ENCODE measurements at regions not wholly inside any gene's neighbourhood (a gene's known extent, or its start where the extent isn't known, plus 50 kb on each side); places are given as distances from the start of the nearest gene placed in this dataset.

GRCh38 chr20:57762531-57763234 is 52.9 kb upstream of the PMEPA1 start:
- Histone ChIP-seq H4K91ac (ENCODE audit: insufficient read depth, low read depth, low read length) (no peak overlapping the region), H3K14ac (replicated peaks; ENCODE audit: low read depth, low read length) (no peak overlapping the region), H3K27ac (ENCODE audit: insufficient read depth, low read length) (no peak overlapping the region), H3K9me3 (ENCODE audit: control insufficient read depth, insufficient read depth, low read length) (peaks cover 3% of the 10 kb centered on the region; the same call in 1 of the 2 replicates), H4K5ac (ENCODE audit: low read depth, low read length) (no peak overlapping the region), H3K36me3 (ENCODE audit: control insufficient read depth, insufficient read depth, low read length) (no peaks in the 10 kb centered on the region), H2AFZ (replicated peaks; ENCODE audit: low read length, poor library complexity) (no peak overlapping the region), H3K79me1 (ENCODE audit: low read depth in 1 of 2, low read length in 2 of 2) (no peaks in the 10 kb centered on the region), H3K4me2 (ENCODE audit: low read depth, low read length) (no peak overlapping the region), H3K4me3 (ENCODE audit: insufficient read depth, low read depth, low read length) (no peak overlapping the region), H3K9me1 (ENCODE audit: insufficient read depth, low read length) (no peaks in the 10 kb centered on the region), H4K20me1 (ENCODE audit: insufficient read depth, low read length) (no peaks in the 10 kb centered on the region), H2BK20ac (ENCODE audit: low read depth, low read length) (no peak overlapping the region), H3K23ac (ENCODE audit: low read depth, low read length) (no peak overlapping the region), H3K56ac (ENCODE audit: extremely low read depth, insufficient read depth, low read length) (no peak overlapping the region), H2BK120ac (ENCODE audit: low read depth, low read length) (no peak overlapping the region), H2BK15ac (ENCODE audit: low read depth, low read length) (no peak overlapping the region), H3K18ac (ENCODE audit: low read depth, low read length) (no peak overlapping the region), H3K4ac (ENCODE audit: low read depth, low read length) (no peak overlapping the region), H2AK5ac (ENCODE audit: low read depth, low read length) (no peak overlapping the region), H2AK9ac (replicated peaks; ENCODE audit: low read depth, low read length, poor library complexity) (no peak overlapping the region), H2BK5ac (ENCODE audit: low read depth, low read length, poor library complexity, severe bottlenecking) (no peak overlapping the region), H3K27me3 (ENCODE audit: control insufficient read depth, insufficient read depth, low read length) (peaks cover 3% of the 10 kb centered on the region; the same call in 1 of the 2 replicates), H3K4me1 (ENCODE audit: control insufficient read depth, insufficient read depth, low read length) (no peaks in the 10 kb centered on the region), H3K9ac (ENCODE audit: low read depth, low read length) (no peak overlapping the region), H4K8ac (ENCODE audit: low read depth in 2 of 2, low read length in 2 of 2) (no peak overlapping the region)
- no peak for DNase-seq
- no CpG with 5 or more reads among the region's 8 CpGs for WGBS, 2 experiments (ENCODE audit: extremely low coverage in 2 of 2, insufficient read length in 1 of 2)
- no TSS peak for BruUV-seq (replicated peaks)
- TF ChIP-seq POLR2A (IDR thresholded peaks at IDR 0.05; ENCODE audit: low read depth, low read length), result no peak
- no peak for TF ChIP-seq NFE2L2 (IDR thresholded peaks at IDR 0.05; ENCODE audit: low read depth, low read length)
- no peak for TF ChIP-seq ELK1 (IDR thresholded peaks at IDR 0.05; ENCODE audit: borderline replicate concordance, low read depth, low read length)
- TF ChIP-seq USF2 (IDR thresholded peaks at IDR 0.05; ENCODE audit: low read depth, low read length), result no peak
- no peak for TF ChIP-seq CTCF (conservative IDR thresholded peaks at IDR 0.05; ENCODE audit: low read depth, low read length)
- TF ChIP-seq RFX5 (IDR thresholded peaks at IDR 0.05; ENCODE audit: low read depth, low read length), result no peak
- TF ChIP-seq RAD21 (IDR thresholded peaks at IDR 0.05; ENCODE audit: low read length), result no peak
- TF ChIP-seq RCOR1 (IDR thresholded peaks at IDR 0.05; ENCODE audit: insufficient replicate concordance, low read length), result no peak
- TF ChIP-seq MXI1 (IDR thresholded peaks at IDR 0.05; ENCODE audit: borderline replicate concordance, low read depth, low read length), result no peak
- no peak for TF ChIP-seq BHLHE40 (IDR thresholded peaks at IDR 0.05; ENCODE audit: low read depth, low read length)
- in situ Hi-C loops (cut with MboI; ENCODE audit: low sequenced_read_pairs), result no loop called here
- CTCF ChIA-PET, result no interaction called here
- intact Hi-C loops (cut with micrococcal nuclease), result no loop called here
- dilution Hi-C loops (cut with HindIII; ENCODE audit: low sequenced_read_pairs, unreplicated experiment), result no loop called here
- POLR2A ChIA-PET (ENCODE audit: unreplicated experiment), result no interaction called here
- ATAC-seq (ENCODE audit: low read depth), result no peak

Measured in IMR-90 (cell line).